NCI-H82 (cell line): ENCODE measurements at regions not wholly inside any gene's neighbourhood (a gene's known extent, or its start where the extent isn't known, plus 50 kb on each side); places are given as distances from the start of the nearest gene placed in this dataset.

Source experiments
- DNase-seq: peaks from one replicate; lab custom pipeline; 2025; lab: John Stamatoyannopoulos, UW

DNA sequence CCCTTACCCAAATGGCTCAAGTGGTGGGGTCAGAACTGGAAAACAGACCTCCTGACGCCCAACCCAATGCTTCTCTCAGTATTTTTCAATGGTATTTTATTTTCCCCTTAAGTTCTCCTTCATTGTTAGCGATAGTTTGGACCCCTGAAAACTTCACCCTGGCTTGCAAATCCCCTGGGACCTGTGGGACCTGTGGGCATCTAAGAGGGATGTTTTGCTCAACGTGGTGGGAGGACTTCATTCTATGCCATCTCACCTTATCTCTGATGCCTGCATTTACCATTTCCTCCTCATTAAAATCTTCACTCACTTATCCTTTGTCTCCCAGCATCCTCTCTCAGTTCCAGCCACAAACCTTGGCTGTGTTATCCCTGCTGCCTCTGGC is 59.4 kb upstream of the GZMB start:
- DNase-seq: no peak

DNA sequence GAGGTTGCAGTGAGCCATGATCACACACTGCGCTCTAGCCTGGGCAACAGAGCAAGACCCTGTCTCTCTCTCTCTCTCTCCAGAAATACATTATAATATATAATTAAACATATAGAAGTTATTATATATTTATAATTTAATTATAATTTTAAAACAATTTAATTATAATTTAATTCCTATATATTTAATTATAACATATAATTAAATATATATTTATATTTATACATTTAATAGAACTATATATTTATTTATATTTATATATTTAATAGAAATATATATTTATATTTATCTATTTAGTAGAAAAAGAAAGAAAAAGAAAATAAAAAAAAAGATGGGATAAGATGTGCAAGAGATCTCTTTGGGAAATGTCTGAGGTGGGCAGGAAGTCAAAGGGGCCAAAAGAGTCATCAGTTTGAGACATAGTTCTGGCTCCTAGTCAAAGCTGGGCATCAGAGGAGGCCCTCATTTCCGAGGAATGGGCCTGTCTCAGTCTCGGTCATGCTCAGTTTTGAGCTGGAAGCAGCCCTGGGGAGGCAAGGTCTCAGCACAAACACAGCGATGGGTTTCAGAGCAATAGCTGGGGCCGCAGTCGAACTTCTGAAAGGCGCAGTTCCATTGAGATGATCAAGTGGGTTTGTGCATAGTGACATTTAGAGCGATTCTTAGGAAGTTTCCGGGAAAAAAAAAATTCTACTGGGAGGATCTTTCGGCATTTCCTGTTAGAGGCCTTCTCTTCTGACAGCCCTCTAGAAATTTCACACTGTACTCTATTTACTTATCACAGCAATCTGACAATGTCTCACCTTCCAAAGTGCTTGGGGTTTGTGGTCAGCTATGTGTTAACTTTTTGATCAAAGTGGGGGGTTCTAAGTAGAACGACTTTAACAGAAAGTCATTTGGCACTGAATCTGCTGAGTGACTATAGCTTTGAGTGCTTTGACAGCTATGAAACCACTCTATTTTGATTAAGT is 58.7 kb upstream of the GZMB start:
- no peak for DNase-seq

DNA sequence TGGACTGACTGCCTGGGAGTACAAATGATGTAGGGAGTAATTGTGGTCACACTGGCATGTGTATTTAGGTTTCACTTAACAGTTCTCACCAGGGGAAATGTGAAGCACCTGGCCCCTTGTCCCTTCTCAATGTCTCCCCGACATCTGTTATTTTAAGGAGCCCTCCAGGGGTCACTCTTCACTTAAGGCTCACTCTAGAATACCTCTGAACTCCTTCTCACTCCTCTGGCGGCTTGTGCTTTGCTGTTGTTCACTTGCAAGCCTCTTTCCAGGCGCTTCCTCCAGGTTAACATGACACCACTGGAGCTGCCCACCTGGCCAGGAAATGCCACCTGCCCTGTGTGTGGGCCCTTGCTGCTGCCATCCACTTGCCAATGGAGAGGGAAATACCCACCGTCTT is 56.5 kb upstream of the GZMB start:
- no peak for DNase-seq

DNA sequence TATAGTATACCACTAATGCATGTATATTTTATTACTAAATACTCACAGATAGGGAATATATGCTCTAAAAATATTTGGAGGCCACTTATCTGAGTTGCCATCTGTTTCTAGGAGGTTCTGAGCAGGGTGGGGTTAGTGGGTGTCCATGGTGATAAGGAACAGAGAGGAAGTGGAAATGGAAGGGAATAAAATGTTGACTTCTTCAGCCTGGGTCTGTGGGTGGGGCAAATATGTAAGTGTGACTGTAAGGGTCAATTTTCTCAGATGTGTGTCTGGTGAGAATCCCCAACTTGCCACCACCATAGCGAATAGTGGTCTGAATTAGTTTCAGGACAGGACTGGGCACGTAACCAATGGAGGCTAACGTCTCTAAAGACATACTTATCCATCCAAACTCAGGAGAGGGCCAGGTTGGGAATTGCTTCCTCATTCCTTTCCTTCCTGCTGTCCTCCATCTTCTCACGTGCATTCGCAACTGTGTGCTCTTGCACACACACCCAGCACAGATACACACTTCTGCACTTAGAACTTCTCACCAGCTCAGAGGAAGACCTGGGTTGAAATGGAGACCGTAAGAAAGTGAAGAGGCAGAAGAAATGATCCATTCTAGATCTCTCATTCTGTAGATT is 54.2 kb upstream of the GZMB start:
- DNase-seq: no peak
